Inferior parietal cortex (tissue), 1 donor: ENCODE measurements at regions not wholly inside any gene's neighbourhood (a gene's known extent, or its start where the extent isn't known, plus 50 kb on each side); places are given as distances from the start of the nearest gene placed in this dataset.
"Not testable (repeated sequence)": the region's sequence is repeated elsewhere in the genome, so short reads cannot be mapped to it uniquely, and the experiment has no call there.

Source experiments
- DNase-seq: peaks from one replicate; pipeline ENCODE4 v3.0.0-alpha.2; 2016; ENCODE audit errors: extremely low spot score

- DNase-seq: not testable (repeated sequence)
Measured at GRCh38 chr5:17034992-17035391, 98.9 kb upstream of the MYO10 start.

DNA sequence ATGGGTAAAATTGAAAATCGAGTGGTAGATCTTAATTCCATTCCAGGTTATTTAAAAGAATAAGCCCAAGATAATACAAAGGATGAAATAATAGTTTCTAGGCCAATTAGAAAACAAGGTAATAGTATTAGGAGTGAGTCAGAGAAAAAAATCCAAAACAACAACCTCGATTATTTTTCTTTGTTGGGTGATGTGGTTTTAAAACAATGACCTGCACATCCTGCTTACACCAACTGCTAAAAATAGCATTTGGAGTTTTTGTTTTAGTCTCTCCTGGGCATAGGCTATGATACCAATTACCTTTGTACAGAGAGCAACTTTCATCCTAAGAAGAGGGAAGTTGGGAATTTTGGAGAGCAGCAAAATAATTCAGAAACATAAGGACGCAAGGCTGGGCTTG, 101.7 kb upstream of the MYO10 start:
- DNase-seq: no peak

GRCh38 chr5:17039170-17039569, 103.1 kb upstream of the MYO10 start:
- DNase-seq: no peak

- DNase-seq: no peak
Measured at GRCh38 chr5:17042041-17042440, 106.0 kb upstream of the MYO10 start.

DNA sequence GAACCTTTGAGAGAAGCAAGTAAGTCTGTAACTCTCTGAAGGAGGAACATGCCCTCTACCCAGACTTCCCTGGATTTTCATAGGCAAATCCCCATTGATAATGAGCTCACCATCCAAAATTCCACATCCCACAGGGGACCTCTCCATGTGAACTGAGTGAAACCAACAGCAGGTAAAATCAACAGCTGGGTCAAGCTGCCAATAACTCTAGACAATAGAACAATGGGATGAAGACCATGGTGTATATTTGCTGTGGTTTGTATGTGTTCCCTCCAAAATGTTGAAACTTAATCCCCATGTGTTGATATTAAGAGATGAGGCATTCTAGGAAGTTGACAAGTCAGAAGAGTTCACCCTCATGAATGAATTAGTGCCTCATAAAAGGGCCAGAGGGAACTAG, 110.2 kb upstream of the MYO10 start:
- DNase-seq: no peak

DNA sequence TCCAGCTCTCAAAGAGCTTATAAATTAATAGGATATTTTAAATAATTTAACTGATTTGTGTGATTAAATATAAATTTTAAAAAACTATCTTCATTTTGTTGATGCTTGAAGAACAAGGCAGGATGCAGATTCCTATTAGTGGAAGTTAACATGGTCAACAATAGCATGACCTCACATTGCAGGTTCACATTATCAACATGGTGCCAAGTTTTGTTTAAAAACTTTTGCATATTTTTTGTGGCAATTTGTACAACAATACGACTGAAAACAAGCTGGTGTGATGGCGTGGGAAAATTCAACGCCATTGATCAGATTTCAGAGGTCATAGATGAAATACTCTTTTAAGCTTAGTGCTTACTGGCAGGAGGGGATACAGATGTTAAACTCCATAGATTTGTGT, 114.1 kb upstream of the MYO10 start:
- no peak for DNase-seq

- no peak for DNase-seq
Measured at GRCh38 chr5:17054911-17055310, 118.8 kb upstream of the MYO10 start.

- peak; percentile 60 for DNase-seq
Measured at GRCh38 chr5:17056141-17056631, 120.1 kb upstream of the MYO10 start.

DNA sequence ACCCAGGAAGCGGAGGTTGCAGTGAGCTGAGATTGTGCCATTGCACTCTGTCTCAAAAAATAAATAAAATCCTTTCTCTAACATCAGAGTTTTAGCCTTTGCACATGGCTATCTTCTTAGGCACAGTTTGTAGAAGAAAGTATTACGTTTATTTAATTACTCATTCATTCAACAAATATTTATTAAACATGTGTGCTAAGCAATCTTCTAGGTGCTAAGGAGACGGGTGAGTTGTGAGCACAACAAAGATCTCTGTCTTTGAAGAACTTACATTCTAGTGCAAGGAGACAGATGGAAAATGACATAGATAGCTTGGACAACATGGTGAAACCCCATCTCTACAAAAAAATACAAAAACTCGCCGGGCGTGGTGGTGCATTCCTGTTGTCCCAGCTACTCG, 122.3 kb upstream of the MYO10 start:
- no peak for DNase-seq

GRCh38 chr5:17061973-17062470, 125.9 kb upstream of the MYO10 start:
- DNase-seq: no peak

- not testable (repeated sequence) for DNase-seq
Measured at GRCh38 chr5:17062741-17063140, 126.7 kb upstream of the MYO10 start.

DNA sequence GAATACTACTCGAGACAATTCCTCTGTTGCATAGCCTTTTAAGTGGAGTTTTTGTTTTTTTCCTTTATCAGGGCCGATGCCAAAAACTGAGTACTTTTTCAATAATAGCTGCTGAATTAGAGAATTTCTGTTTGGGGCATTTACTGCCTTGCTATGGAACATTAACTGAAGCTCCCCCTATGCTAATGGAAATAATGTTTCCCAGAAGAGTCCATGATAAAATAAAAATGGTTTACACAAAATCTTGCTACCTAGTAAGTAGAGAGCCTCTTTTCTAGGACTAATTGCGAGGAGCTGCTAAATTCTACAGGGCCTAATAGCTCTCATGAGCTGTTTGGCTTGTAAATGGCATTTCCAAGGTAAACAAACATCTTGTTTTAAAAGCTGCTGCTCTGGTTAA, 128.2 kb upstream of the MYO10 start:
- DNase-seq: no peak

- DNase-seq: no peak
Measured at GRCh38 chr5:17065458-17065857, 129.4 kb upstream of the MYO10 start.

DNA sequence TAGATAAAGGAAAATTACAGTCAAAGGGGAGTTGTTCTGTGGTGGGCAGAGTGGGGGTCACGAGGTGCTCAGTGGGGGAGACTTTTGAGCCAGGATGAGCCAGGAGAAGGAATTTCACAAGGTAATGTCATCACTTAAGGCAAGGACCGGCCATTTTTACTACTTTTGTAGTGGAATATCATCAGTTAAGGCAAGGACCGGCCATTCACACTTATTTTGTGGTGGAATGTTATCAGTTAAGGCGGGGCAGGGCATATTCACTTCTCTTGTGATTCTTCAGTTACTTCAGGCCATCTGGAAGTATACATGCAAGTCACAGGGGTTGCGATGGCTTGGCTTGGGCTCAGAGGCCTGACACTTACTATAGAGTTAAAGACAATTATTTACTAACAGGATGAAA, 129.9 kb upstream of the MYO10 start:
- not testable (repeated sequence) for DNase-seq

GRCh38 chr5:17067657-17068392, 131.7 kb upstream of the MYO10 start:
- no peak for DNase-seq

DNA sequence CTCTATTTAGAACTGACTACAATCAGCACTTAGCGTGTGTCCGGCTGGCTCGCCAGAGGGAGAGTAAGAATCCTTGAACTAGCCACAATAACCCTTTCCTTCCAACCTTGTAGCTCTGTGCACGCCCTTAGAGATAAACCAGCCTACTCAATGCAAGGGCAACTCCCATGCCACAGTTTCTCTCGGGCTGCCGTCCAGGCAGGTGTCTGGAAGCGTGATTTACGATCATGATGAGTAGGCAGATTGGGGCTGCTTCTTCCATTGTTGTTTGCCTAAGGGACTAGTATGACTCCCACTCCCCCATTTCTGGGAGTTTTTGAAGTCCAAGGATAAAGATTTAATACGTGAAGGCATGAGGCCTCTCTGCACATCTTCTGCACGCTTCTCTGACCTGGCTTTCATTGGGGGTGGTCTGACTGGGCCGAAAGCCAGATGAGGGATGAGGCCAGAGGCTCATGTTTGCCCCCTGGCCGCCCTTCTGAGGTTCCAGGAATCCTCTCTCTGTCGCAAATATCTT, 134.0 kb upstream of the MYO10 start:
- DNase-seq: no peak

- no peak for DNase-seq
Measured at GRCh38 chr5:17070647-17071046, 134.6 kb upstream of the MYO10 start.

GRCh38 chr5:17075236-17075635, 139.1 kb upstream of the MYO10 start:
- DNase-seq: no peak

DNA sequence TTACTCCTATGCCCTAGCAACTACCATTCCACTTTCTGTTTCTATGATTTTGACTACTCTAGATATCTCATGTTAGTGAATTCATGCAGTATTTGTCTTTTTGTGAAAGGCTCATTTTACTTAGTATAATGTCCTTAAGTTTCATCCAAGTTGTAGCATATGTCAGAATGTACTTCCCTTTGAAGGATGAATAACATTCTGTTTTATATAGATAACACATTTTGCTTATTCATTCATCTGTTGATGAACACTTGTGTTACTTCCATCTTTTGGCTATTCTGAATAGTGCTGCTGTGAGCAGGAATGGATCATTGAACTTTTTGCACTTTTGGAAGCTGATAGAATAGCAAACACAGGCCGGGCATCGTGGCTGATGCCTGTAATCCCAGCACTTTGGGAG, 140.2 kb upstream of the MYO10 start:
- DNase-seq: no peak

GRCh38 chr5:17077440-17078233, 139.8 kb upstream of the BASP1 start:
- no peak for DNase-seq

DNA sequence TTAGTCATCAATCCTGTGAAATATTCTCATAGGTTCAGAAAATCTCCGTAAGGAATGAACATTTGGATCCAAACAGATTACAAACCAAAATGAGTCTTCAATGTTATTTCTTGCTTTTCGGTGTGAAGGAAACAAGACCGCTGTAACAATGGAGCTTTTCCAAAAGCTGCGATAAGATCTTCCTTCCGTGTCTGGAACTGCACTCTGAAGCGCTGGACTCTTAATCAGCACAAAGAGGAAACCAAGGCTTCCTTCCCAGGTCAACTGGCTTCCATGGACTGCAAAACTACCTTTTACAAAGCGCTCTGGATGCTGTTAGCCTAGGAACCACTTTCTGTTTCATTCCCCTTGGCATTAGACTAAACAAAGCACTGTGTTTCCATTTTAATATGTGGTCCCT, 137.9 kb upstream of the BASP1 start:
- DNase-seq: no peak

DNA sequence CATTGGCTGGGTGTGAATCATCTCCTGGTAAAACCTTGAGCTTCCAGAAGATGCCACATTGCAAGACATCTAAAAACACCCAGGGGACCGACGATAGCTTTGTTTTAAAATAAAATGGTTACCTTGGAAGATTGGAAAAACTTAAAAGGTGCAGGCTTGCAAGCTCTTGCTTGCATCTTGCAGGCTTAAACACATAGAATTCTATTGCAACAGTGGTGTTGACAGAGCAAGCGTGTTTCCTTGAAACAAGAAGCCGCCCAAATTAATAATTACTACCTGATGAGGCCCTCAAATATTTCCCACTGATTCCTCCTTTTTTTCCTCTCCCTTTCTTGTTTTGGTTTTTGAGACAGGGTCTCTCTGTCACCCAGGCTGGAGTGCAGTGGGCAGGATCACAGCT, 137.1 kb upstream of the BASP1 start:
- no peak for DNase-seq

DNA sequence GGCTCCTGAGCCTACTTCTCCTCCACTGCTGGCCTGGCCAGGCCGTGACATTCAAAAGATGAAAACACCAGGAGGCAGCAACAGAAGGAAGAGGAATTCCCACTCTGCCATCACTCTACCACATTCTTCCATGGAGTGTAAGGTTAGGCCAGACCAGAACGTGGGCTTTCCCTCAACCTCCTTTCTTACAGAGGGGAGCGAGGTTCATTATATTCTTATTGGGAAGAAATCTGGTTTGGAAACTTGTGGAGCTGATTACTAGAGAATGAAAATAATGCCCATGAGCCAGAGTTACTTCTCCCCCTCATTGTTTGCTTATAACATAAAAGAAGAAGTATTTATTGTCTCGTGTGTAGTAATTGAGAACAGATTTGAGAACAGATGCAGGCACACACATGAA, 136.3 kb upstream of the BASP1 start:
- DNase-seq: no peak
